ENCODE measurements at regions not wholly inside any gene's neighbourhood (a gene's known extent, or its start where the extent isn't known, plus 50 kb on each side); places are given as distances from the start of the nearest gene placed in this dataset.

DNA sequence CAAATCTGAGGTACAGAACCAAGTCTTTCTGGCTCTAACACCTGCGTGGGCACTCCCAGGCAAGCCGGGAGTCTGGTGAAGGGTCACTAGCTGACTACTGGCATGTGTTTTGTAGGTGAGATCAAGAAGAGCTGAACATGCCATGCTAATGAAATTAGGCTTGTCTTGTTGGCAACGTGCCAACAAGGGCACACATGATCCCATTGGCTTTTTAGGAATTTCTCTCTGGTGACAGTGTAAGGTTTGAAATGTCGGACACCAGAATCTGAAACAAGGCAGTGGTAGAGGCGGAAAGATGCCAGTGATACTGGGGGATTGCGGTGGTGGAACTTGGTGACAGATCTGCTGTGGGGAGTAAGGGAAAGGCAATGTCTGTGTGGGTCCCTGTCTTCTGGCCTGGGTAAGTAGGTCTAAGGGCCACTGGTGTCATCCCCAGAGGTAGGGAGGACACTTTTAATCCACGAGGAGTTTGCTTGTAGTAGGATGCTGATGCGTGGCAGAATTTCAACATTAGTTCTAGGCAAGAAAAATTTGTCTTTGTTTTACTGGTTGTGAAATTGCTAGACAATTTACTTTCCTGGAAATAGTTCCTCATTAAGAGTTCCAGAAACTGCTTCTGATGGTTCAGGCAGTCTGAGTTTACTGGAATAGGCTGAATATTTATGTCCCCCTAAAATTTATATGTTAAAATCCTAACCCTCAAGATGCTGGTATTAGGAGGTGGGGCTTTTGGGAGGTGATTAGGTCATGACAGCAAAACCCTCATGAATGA, 52.6 kb upstream of the ACMSD start:
- TF ChIP-seq, protein P1, sequence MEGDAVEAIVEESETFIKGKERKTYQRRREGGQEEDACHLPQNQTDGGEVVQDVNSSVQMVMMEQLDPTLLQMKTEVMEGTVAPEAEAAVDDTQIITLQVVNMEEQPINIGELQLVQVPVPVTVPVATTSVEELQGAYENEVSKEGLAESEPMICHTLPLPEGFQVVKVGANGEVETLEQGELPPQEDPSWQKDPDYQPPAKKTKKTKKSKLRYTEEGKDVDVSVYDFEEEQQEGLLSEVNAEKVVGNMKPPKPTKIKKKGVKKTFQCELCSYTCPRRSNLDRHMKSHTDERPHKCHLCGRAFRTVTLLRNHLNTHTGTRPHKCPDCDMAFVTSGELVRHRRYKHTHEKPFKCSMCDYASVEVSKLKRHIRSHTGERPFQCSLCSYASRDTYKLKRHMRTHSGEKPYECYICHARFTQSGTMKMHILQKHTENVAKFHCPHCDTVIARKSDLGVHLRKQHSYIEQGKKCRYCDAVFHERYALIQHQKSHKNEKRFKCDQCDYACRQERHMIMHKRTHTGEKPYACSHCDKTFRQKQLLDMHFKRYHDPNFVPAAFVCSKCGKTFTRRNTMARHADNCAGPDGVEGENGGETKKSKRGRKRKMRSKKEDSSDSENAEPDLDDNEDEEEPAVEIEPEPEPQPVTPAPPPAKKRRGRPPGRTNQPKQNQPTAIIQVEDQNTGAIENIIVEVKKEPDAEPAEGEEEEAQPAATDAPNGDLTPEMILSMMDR (conservative IDR thresholded peaks at IDR 0.05), result no peak
- no peak for TF ChIP-seq ZFX (IDR thresholded peaks at IDR 0.05)
- H3K27ac ChIP-seq, result no peak overlapping the region

DNA sequence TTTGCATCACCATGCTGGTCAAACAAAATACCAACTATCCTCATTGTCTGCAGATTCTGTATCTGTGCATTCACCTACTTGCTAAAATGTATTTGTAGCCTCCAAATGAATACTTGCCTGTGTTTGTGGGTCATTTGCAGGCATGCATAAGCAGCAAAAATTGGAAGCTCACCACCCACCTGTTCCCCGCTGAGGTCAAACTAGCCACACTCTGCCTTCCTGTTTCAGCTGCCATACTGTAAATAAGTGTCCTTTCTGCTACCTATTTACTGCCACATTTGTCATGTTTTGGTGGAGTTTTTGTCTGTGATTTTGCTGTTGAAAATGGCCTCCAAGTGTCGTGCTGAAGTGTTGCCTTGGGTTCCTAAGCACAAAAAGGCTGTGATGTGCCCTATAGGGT, 50.0 kb upstream of the ACMSD start:
- TF ChIP-seq ZFX (IDR thresholded peaks at IDR 0.05), result no peak
- TF ChIP-seq, protein P1 (conservative IDR thresholded peaks at IDR 0.05), result no peak
- no peak overlapping the region for H3K27ac ChIP-seq
